ENCODE measurements at regions not wholly inside any gene's neighbourhood (a gene's known extent, or its start where the extent isn't known, plus 50 kb on each side); places are given as distances from the start of the nearest gene placed in this dataset.

GRCh38 chr19:46927106-46927505 lies 66.3 kb downstream of the ARHGAP35 start:
- no peak for TF ChIP-seq CHD2 (IDR thresholded peaks at IDR 0.05; ENCODE audit: low read length, partially characterized antibody)
- TF ChIP-seq ZC3H11A (IDR thresholded peaks at IDR 0.05) = no peak
- TF ChIP-seq HMGXB4 (CRISPR knock-in tag; IDR thresholded peaks at IDR 0.05; ENCODE audit: borderline replicate concordance) = no peak
- no peak for TF ChIP-seq RAD21 (conservative IDR thresholded peaks at IDR 0.05 in 1 of 2, IDR thresholded peaks at IDR 0.05 in 1 of 2)
- TF ChIP-seq CTCF (IDR thresholded peaks at IDR 0.05) = no peak

Measured in A549 (cell line).